HEK293 (cell line): ENCODE measurements at regions not wholly inside any gene's neighbourhood (a gene's known extent, or its start where the extent isn't known, plus 50 kb on each side); places are given as distances from the start of the nearest gene placed in this dataset.
A peak's percentile ranks its signal among the peaks of the same experiment; 100 is the strongest.

Experiments used
- CTCF ChIA-PET: fragments of 350-600 bp; formaldehyde crosslinking; extraction: SDS; loops from one replicate; lab custom pipeline; 2021; ENCODE audit warnings: antibody characterized with exemption; lab: Yijun Ruan, JAX
- POLR2A ChIA-PET: fragments of 300-600 bp; formaldehyde crosslinking; extraction: SDS; loops from one replicate; lab custom pipeline; 2020; ENCODE audit warnings: antibody characterized with exemption, inconsistent platforms; lab: Yijun Ruan, JAX
- H3K27ac ChIP-seq: fragments of 200-500 bp; sonication (Bioruptor generic); 2 replicates; pipeline ENCODE4 v1.5.1; 2014; ENCODE audit warnings: low read depth, low read length, control low read depth, inconsistent platforms; ENCODE audit errors: extremely low read depth
- H3K36me3 ChIP-seq, 2 experiments: fragments of 200-500 bp in 1 of 2; sonication (Bioruptor generic) in 1 of 2; 1 replicate in 1 of 2; 2 replicates in 1 of 2; pipeline ENCODE4 v1.5.1; 2014 to 2017; ENCODE audit warnings: inconsistent platforms in 2 of 2, low read length in 2 of 2; ENCODE audit not compliant: control insufficient read depth in 2 of 2, insufficient read depth in 1 of 2
- H3K4me1 ChIP-seq: fragments of 200-500 bp; sonication (Bioruptor generic); 2 replicates; pipeline ENCODE4 v1.5.1; 2014; ENCODE audit warnings: mild to moderate bottlenecking, low read length, inconsistent platforms; ENCODE audit not compliant: control insufficient read depth, insufficient read depth
- H3K4me3 ChIP-seq: 2 replicates; pipeline ENCODE4 v1.5.1; 2011; ENCODE audit warnings: low read depth, mild to moderate bottlenecking, control low read depth, low read length, moderate library complexity
- H3K9me3 ChIP-seq: fragments of 200-500 bp; sonication (Bioruptor generic); 2 replicates; pipeline ENCODE4 v1.5.1; 2014; ENCODE audit warnings: low read depth, low read length, inconsistent platforms; ENCODE audit not compliant: control insufficient read depth, insufficient read depth
- OSR2 ChIP-seq: fragments of 450-650 bp; formaldehyde crosslinking; IDR thresholded peaks from 2 replicates; pipeline ENCODE4 v1.5.1; 2016; ENCODE audit warnings: missing biosample characterization, missing genetic modification characterization
- TSHZ1 ChIP-seq: fragments of 450-650 bp; formaldehyde crosslinking; IDR thresholded peaks from 2 replicates; pipeline ENCODE4 v1.5.1; 2016; ENCODE audit warnings: missing biosample characterization, missing genetic modification characterization, borderline replicate concordance
- WT1 ChIP-seq: fragments of 450-650 bp; formaldehyde crosslinking; IDR thresholded peaks from 2 replicates; pipeline ENCODE4 v1.5.1; 2016; ENCODE audit warnings: missing biosample characterization, missing genetic modification characterization
- ZBTB49 ChIP-seq: fragments of 450-650 bp; formaldehyde crosslinking; IDR thresholded peaks from 2 replicates; pipeline ENCODE4 v1.5.1; 2016; ENCODE audit warnings: missing biosample characterization, missing genetic modification characterization, low read depth
- ZFP3 ChIP-seq: fragments of 450-650 bp; formaldehyde crosslinking; IDR thresholded peaks from 2 replicates; pipeline ENCODE4 v1.5.1; 2016; ENCODE audit warnings: low read depth, missing biosample characterization, missing genetic modification characterization
- ZFP41 ChIP-seq: fragments of 450-650 bp; formaldehyde crosslinking; IDR thresholded peaks from 2 replicates; pipeline ENCODE4 v1.5.1; 2016; ENCODE audit warnings: missing biosample characterization, missing genetic modification characterization, borderline replicate concordance
- ZNF416 ChIP-seq: fragments of 450-650 bp; formaldehyde crosslinking; IDR thresholded peaks from 2 replicates; pipeline ENCODE4 v1.5.1; 2016; ENCODE audit warnings: missing biosample characterization, missing genetic modification characterization
- ZNF426 ChIP-seq: fragments of 450-650 bp; formaldehyde crosslinking; IDR thresholded peaks from 2 replicates; pipeline ENCODE4 v1.5.1; 2017; ENCODE audit warnings: missing biosample characterization, missing genetic modification characterization, mild to moderate bottlenecking, inconsistent platforms, moderate library complexity
- ZNF530 ChIP-seq: fragments of 450-650 bp; formaldehyde crosslinking; IDR thresholded peaks from 2 replicates; pipeline ENCODE4 v1.5.1; 2016; ENCODE audit warnings: low read depth, missing biosample characterization, missing genetic modification characterization
- ZNF629 ChIP-seq: fragments of 450-650 bp; formaldehyde crosslinking; IDR thresholded peaks from 2 replicates; pipeline ENCODE4 v1.5.1; 2017; ENCODE audit warnings: missing biosample characterization, missing genetic modification characterization
- ZNF664 ChIP-seq: fragments of 450-650 bp; formaldehyde crosslinking; IDR thresholded peaks from 2 replicates; pipeline ENCODE4 v1.5.1; 2016; ENCODE audit warnings: missing biosample characterization, missing genetic modification characterization
- ZNF76 ChIP-seq: fragments of 450-650 bp; formaldehyde crosslinking; IDR thresholded peaks from 2 replicates; pipeline ENCODE4; 2016; ENCODE audit warnings: low read depth, missing biosample characterization, missing genetic modification characterization, borderline replicate concordance
- TF ChIP-seq, protein P1 (sequence below): fragments of 450-650 bp; formaldehyde crosslinking; IDR thresholded peaks from 2 replicates; pipeline ENCODE4 v1.5.1; 2016; ENCODE audit warnings: missing biosample characterization, missing genetic modification characterization
- TF ChIP-seq, protein P2 (sequence below): fragments of 450-650 bp; formaldehyde crosslinking; IDR thresholded peaks from 2 replicates; pipeline ENCODE4 v1.5.0; 2017; ENCODE audit warnings: missing biosample characterization, missing genetic modification characterization, borderline replicate concordance
- TF ChIP-seq, protein P3 (sequence below): fragments of 450-650 bp; formaldehyde crosslinking; IDR thresholded peaks from 2 replicates; pipeline ENCODE4 v1.5.1; 2017; ENCODE audit warnings: missing biosample characterization, missing genetic modification characterization

- CTCF ChIA-PET = interaction anchor here (0.6 kb wide), 1 partner anchor 451 kb away, joined by 3 read pairs; no protein-coding TSS in a partner anchor
- no peaks in the 10 kb centered on the region for H3K36me3 ChIP-seq
- no peaks in the 10 kb centered on the region for H3K9me3 ChIP-seq
- POLR2A ChIA-PET = no interaction called here
- no peak overlapping the region for H3K27ac ChIP-seq
- H3K4me1 ChIP-seq = no peaks in the 10 kb centered on the region
- TF ChIP-seq ZNF416 (tag by site-specific recombination) = no peak
- TF ChIP-seq, protein P1, sequence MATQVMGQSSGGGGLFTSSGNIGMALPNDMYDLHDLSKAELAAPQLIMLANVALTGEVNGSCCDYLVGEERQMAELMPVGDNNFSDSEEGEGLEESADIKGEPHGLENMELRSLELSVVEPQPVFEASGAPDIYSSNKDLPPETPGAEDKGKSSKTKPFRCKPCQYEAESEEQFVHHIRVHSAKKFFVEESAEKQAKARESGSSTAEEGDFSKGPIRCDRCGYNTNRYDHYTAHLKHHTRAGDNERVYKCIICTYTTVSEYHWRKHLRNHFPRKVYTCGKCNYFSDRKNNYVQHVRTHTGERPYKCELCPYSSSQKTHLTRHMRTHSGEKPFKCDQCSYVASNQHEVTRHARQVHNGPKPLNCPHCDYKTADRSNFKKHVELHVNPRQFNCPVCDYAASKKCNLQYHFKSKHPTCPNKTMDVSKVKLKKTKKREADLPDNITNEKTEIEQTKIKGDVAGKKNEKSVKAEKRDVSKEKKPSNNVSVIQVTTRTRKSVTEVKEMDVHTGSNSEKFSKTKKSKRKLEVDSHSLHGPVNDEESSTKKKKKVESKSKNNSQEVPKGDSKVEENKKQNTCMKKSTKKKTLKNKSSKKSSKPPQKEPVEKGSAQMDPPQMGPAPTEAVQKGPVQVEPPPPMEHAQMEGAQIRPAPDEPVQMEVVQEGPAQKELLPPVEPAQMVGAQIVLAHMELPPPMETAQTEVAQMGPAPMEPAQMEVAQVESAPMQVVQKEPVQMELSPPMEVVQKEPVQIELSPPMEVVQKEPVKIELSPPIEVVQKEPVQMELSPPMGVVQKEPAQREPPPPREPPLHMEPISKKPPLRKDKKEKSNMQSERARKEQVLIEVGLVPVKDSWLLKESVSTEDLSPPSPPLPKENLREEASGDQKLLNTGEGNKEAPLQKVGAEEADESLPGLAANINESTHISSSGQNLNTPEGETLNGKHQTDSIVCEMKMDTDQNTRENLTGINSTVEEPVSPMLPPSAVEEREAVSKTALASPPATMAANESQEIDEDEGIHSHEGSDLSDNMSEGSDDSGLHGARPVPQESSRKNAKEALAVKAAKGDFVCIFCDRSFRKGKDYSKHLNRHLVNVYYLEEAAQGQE (tag by site-specific recombination) = peak; percentile 87
- no peak overlapping the region for H3K4me3 ChIP-seq
Observed at GRCh38 chr3:127124120-127124519, 68.8 kb upstream of the PRR23E start.

DNA sequence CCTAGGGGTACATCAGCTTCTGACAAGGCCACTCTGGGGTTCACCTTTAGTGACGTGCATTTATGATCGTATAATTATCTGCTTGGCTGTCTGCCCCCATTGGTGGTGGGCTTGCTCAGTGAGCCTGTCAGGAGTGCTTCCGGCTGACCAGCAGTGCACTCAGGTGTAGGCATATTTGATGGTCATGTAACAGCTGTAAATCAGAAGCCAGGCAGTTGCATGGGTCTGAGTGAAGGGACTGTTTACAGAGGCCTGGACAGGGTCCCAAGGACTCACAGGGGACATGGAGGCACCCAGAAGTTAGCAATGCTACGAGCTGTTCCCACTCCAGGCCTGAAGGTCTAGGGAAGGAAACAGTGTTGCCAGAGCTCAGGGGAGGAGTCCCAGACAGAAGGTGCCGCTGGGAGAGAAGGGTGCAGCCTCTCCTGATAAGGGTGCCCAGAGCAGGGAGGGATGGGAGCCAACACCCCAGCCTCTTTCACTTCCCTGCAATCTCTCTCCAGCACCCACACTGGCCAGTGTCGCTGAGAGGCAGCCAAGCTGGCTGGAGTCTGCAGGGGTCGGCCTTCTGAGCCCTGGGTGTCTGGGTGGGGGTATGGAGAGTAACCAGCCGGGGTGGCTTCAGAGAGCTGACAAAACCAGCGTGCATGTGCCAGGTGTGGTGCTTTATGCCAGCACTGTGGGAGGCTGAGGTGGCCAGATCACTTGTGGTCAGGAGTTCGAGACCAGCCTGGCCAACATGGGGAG, 61.3 kb upstream of the PRR23E start:
- no peak for TF ChIP-seq ZFP41 (tag by site-specific recombination)
- TF ChIP-seq, all 188 proteins: peak for 0
- no peaks in the 10 kb centered on the region for H3K36me3 ChIP-seq
- no peak overlapping the region for H3K4me3 ChIP-seq
- POLR2A ChIA-PET = no interaction called here
- no peaks in the 10 kb centered on the region; the same call in 1 of the 2 replicates for H3K4me1 ChIP-seq
- CTCF ChIA-PET = no interaction called here
- no peak overlapping the region for H3K27ac ChIP-seq
- H3K9me3 ChIP-seq = no peaks in the 10 kb centered on the region

DNA sequence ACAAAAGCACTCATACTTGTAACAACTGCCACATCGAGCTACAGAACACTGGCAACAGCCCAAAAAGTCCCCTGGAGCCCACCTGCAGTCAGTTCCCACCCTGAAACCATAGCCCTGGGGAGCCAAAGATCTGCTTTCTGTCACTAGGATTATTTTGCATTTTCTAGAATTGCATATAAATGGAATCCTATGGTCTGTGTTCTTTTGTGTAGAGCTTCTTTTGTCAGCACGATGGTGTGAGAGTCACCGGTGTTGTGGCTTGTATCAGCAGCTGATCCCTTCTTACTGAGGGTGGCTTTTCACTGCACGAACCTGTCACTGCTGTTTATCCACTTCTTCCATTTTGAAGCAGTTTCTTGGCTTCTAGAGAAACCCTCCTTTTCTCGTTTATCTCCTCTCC, 60.1 kb upstream of the PRR23E start:
- Histone ChIP-seq H3K4me3 (no peak overlapping the region), H3K36me3 (no peaks in the 10 kb centered on the region), H3K27ac (no peak overlapping the region), H3K9me3 (no peaks in the 10 kb centered on the region), H3K4me1 (no peaks in the 10 kb centered on the region; the same call in 1 of the 2 replicates)
- ChIA-PET CTCF (no interaction called here), POLR2A (no interaction called here)
- no peak for TF ChIP-seq ZNF664 (tag by site-specific recombination)
- TF ChIP-seq TSHZ1 (tag by site-specific recombination) = no peak
- no peak for TF ChIP-seq OSR2 (tag by site-specific recombination)
- TF ChIP-seq, protein P2, sequence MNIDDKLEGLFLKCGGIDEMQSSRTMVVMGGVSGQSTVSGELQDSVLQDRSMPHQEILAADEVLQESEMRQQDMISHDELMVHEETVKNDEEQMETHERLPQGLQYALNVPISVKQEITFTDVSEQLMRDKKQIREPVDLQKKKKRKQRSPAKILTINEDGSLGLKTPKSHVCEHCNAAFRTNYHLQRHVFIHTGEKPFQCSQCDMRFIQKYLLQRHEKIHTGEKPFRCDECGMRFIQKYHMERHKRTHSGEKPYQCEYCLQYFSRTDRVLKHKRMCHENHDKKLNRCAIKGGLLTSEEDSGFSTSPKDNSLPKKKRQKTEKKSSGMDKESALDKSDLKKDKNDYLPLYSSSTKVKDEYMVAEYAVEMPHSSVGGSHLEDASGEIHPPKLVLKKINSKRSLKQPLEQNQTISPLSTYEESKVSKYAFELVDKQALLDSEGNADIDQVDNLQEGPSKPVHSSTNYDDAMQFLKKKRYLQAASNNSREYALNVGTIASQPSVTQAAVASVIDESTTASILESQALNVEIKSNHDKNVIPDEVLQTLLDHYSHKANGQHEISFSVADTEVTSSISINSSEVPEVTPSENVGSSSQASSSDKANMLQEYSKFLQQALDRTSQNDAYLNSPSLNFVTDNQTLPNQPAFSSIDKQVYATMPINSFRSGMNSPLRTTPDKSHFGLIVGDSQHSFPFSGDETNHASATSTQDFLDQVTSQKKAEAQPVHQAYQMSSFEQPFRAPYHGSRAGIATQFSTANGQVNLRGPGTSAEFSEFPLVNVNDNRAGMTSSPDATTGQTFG (tag by site-specific recombination) = no peak
- no peak for TF ChIP-seq ZNF629 (tag by site-specific recombination)
- no peak for TF ChIP-seq ZNF426 (tag by site-specific recombination)
- no peak for TF ChIP-seq ZNF76
- no peak for TF ChIP-seq ZFP3 (tag by site-specific recombination)
- no peak for TF ChIP-seq ZBTB49
- TF ChIP-seq ZNF530 (tag by site-specific recombination) = no peak
- TF ChIP-seq WT1 (tag by site-specific recombination) = no peak
- TF ChIP-seq, protein P3, sequence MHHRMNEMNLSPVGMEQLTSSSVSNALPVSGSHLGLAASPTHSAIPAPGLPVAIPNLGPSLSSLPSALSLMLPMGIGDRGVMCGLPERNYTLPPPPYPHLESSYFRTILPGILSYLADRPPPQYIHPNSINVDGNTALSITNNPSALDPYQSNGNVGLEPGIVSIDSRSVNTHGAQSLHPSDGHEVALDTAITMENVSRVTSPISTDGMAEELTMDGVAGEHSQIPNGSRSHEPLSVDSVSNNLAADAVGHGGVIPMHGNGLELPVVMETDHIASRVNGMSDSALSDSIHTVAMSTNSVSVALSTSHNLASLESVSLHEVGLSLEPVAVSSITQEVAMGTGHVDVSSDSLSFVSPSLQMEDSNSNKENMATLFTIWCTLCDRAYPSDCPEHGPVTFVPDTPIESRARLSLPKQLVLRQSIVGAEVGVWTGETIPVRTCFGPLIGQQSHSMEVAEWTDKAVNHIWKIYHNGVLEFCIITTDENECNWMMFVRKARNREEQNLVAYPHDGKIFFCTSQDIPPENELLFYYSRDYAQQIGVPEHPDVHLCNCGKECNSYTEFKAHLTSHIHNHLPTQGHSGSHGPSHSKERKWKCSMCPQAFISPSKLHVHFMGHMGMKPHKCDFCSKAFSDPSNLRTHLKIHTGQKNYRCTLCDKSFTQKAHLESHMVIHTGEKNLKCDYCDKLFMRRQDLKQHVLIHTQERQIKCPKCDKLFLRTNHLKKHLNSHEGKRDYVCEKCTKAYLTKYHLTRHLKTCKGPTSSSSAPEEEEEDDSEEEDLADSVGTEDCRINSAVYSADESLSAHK (tag by site-specific recombination) = no peak
